8988T (cell line): ENCODE measurements at regions not wholly inside any gene's neighbourhood (a gene's known extent, or its start where the extent isn't known, plus 50 kb on each side); places are given as distances from the start of the nearest gene placed in this dataset.

Experiments used
- DNase-seq: peaks from one replicate; pipeline ENCODE4 v3.0.0; 2011

GRCh38 chr17:74098136-74099024 is 105.1 kb upstream of the RPL38 start:
- DNase-seq, result no peak

DNA sequence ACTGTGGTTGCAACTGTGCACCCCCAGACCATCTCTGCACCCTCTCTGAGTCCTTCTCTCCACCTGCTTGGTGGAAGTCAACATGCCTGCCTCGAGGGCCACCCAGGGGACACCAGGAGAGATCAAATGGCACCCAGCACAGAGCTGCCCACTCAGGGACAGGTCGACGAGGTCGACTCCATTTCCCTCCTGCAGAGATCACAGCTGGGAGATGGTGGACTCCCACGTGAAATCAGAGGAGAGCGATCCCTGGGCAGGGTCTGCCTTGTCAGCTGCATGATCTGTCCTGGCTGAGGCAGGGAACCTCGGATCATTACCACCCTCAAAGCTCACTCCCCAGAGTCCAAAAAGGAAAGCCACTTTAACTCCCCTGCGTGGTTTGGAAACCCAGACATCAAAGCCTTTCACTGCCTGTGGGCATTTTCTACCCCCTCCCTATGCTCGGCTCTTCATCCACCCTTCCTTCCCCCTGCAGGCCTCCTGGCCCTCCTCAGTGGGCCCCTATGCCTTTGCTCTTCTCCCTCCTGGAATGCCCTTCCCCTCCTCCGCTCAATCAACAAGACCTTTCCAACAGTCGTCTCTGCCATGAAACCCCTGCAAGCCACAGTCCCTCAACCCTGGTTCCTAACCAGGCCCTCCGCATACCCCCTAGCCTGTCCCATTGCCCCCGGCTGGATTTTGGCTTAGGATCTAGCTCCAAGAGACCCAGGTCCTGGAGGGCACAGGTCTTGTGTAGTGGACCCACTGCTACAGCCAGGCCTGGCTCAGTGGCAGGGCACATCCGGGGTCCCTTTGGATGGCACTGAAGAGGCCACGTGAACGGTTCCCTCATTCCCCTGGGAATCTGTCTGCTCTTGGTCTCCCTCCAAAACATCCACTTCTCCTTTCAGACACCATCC is 103.8 kb upstream of the RPL38 start:
- no peak for DNase-seq

GRCh38 chr17:74104921-74105320 is 98.6 kb upstream of the RPL38 start:
- no peak for DNase-seq

DNA sequence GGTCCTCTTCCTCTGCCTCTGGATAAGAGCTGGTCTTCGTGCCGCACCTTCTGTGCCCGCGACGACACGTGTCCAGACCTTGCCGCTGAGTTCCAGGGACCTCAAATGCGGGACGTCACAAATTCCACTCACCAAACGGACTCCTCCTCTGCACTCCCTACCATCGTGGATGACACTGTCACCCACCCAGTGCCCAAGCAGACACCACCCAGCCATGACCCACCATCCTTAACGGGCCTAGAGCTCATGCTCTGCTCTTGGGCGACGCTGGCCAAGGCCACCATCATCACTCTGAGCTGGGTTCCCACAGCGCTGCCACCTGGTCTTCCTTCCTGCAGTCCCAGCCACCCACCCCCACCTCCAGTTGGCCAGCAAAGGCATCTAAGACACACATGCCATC is 96.4 kb upstream of the RPL38 start:
- no peak for DNase-seq

- no peak for DNase-seq
Observed at GRCh38 chr17:74108126-74108705, 95.3 kb upstream of the RPL38 start.

- DNase-seq, result no peak
Observed at GRCh38 chr17:74110467-74110866, 93.0 kb upstream of the RPL38 start.

GRCh38 chr17:74113326-74113725 is 90.2 kb upstream of the RPL38 start:
- no peak for DNase-seq

DNA sequence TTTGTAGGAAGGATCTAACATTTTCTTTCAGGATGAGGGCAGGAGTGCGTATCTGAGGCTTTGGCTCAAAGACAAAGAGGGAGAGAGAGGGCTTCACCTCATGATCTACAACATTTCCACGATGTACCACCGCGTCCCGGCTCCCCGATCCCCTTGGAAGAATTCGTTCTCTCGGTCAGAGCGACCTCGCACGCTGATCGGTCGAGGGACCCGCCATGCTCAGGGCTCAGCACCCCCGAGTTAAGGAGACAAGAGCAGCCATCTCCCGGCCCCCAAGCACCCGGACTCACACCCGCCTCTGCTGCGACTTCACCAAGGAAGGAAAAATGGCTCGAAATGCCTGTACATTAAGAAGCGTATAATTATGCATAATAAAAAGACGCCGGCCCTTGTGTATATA is 89.5 kb upstream of the RPL38 start:
- no peak for DNase-seq

DNA sequence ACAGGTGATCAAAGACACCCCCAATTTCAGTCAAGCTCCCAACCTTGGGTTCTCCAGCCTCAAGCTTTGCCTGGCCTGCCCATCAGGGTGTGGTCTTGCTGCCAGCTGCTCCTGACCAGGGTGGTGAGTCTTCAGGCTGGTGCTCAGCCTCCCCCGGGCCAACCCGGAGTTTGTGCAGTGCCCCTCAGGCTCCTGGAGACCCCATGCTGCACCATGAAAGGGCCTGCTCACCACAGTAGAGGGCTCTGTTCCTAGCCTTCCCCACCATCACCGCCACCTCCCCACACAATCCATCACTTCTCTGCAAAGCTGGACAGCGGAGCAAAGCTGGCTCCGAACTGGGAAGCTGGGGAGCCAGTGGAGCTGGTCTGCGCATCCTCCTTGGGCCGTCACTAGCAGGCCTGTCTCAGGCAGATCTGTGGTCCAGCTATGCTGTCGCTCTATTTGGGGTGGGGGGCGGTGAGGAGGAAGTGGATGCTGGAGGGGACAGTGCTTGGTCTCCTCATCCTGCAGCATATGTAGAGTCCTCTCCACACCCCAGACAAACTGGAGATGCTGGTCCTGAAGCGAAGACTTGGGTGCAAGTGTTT is 88.5 kb upstream of the RPL38 start:
- DNase-seq, result no peak

DNA sequence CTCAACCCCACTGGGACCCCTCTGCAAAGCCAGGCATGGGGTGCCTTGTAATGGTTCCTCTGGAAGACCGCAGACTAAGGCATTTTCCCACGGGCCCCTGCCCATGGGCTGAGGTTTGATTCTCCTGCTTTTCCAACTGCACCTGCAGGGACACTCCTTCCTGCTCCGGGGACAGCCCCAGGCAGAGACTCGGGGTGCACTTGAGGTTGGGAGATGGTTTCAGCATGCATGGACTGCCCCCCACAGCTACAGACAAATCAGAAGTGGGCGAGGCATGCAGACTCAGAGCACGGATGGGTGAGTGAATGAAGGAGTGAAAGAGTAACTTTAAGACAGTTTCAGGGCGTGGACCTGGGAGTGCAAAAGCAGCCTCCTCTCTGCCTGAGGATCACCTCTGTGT is 87.9 kb upstream of the RPL38 start:
- DNase-seq, result no peak

DNA sequence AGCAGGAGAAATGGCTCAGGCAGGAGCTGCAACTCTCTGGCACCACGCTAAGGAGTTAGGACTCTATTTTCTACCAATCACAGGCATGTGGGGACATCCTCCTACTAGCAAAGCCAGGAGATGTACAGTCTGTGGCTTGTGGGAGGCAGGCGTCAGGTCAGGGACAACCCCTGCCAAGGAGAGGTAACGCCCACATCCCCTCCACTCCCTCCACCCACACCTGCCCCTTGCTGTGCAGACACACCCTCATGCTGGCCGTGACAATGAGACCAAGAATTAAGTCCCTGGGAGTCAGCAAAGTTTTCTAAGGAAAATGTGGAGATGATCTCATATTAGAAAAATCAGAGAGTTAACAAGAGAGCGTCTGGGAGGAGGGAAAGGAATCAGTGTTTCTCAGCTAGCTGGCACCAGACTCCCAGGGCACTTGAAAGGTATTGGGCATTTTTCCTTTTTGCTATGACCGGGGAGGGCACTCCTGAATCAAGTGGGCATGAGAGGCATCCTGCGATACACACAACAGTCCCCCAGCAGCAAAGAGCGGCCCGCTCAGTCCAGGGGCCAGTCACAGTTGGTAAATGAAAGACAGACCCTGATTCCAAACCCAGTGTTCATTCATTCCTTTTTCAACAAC is 87.3 kb upstream of the RPL38 start:
- no peak for DNase-seq

- DNase-seq, result no peak
Observed at GRCh38 chr17:74117087-74117698, 86.3 kb upstream of the RPL38 start.

DNA sequence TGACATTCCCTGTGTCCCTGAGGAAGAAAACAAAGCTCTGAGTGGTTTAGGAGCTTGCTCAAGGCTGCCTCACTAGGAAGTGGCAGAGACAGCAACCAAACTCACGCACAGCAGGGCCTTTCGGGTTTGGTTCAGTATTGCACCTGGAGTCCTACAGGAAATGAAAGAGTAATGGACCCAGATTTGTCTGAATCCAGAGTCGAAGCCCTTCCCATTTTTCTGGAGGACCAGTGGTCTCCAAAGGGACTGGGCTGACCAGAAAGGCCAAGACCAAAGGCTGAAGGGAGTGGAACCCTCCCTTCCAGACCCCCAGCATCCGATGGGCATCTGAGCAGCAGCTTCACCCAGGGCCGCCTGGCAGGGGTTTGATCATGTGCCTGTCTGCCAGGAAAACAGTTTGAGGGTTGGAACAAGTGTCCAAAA is 85.5 kb upstream of the RPL38 start:
- no peak for DNase-seq

DNA sequence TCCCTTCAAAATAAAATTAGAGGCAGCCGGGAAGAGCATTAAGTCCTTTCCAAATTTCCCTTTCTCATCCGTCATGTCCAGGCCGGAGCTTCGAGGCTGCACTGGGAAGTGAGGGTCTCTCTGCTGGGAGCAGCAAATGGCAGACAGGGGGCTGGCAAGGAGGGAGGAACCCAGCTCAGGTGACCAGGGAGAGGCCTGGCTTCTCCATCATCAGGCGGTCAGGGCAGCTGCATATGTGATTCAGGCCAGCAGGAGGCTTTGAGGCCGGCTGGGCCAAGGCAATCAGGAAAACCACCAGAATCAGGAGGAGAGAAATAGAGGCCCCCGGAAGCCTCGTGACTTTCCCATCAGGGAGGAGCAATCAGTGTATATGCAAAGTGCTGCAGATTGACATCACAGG is 85.0 kb upstream of the RPL38 start:
- peak; percentile 40 for DNase-seq

DNA sequence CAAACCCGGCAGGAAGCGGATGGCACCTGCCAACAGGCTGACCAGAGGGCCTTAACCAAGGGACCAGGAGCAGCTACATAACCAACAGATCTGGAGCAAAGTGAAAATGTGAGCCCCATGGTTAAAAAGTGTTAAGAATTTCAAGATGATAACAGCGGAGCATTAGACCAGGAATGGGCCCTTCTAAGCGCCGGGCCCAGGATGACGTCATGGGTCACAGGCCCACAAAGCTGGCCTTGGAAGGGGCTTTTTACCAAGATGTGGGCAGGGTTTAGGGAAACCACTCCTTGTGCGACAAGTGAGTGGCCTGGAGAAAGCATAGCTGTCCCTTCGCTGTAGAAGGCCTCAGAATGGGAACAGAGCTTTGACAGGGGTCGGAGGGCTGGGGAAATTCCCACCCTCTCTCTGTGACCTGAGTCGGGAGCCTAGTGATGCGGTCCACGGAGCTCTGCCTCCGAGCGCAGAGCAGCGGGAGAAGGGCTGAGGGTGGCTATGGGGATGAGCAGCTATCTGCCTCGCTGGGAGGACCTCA is 84.4 kb upstream of the RPL38 start:
- DNase-seq, result no peak

GRCh38 chr17:74119965-74120364 is 83.5 kb upstream of the RPL38 start:
- DNase-seq, result no peak

DNA sequence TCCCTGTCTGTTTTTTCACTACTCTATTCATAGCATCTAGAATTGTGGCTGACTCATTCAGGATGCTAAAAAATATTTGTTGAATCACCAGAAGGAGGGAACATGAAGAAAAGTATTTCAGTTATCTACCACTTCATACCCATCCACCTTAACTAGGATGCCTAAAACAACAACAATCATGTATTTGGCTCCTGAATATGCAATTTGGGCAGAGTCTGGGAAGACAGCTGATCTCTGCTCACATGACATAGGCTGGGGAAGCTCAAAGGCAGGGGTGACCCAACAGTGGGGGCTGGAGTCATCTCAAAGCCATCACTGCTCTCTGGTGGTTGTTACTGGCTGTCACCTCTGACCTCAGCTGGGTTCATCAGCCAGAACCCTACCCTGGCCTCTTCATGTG is 80.1 kb upstream of the RPL38 start:
- no peak for DNase-seq

DNA sequence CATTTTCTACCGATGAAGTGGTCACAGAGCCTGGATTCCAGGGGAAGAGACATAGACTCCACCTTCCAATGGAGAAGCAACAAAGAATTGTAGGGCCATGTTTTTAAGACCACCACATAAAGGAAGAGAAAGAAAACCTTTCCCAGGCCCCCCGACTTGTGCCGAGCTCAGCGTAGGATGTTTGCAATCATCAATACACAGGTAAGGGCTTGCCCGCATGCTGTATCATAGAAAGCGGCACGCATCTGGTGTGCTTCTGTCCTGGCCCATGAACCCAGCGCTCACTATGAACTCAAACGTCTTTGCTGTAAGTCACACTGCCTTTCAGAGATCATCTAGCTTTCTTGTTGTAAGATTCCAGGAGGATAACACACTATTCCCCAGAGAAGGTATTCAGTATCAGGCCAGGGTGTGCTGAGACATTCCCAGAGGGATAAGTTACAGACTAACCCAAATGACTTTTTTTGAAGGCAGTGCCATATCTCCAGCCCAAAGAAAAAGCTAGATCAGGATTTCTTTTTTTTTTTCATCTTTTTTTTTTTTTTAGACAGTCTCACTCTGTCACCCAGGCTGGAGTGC is 79.5 kb upstream of the RPL38 start:
- DNase-seq, result no peak

DNA sequence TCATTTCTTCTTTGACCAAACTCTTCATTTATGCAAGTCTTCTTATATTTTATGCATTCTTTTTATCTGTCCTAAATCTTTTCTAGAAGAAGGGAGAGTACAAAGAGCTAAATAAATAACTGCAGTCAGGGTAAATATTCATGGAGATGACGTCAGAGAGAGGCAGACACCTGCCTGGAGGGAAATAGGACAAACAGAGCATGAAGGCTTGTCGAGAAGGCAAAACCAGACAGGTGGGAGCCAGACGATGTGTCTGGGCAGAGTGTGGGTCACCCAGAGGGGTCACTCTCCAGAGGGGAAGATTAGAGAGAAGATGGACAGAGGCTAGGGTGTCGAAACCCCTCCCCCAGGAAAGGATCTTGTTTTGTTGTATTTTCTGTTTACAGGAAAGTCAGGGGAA is 78.3 kb upstream of the RPL38 start:
- DNase-seq, result no peak

GRCh38 chr17:74126179-74126900 is 77.1 kb upstream of the RPL38 start:
- no peak for DNase-seq

- no peak for DNase-seq
Observed at GRCh38 chr17:74126959-74127358, 76.5 kb upstream of the RPL38 start.
